ENCODE measurements at regions not wholly inside any gene's neighbourhood (a gene's known extent, or its start where the extent isn't known, plus 50 kb on each side); places are given as distances from the start of the nearest gene placed in this dataset.
"Not testable (repeated sequence)": the region's sequence is repeated elsewhere in the genome, so short reads cannot be mapped to it uniquely, and the experiment has no call there.

- H3K36me3 ChIP-seq: no peaks in the 10 kb centered on the region
- H3K27me3 ChIP-seq (replicated peaks in 1 of 7): peaks cover 0 to 80% (median 5%) of the 10 kb centered on the region in 7 donors
- H3K4me3 ChIP-seq: no peak overlapping the region
- H3K4me1 ChIP-seq: no peaks in the 10 kb centered on the region
- H3K9me3 ChIP-seq: no peaks in the 10 kb centered on the region
- peak; percentile 34 for DNase-seq
- TF ChIP-seq CTCF (IDR thresholded peaks at IDR 0.05 in 8 of 11, conservative IDR thresholded peaks at IDR 0.05 in 3 of 11): no peak
- no peak for TF ChIP-seq POLR2AphosphoS5 (IDR thresholded peaks at IDR 0.05)
- no peak for TF ChIP-seq POLR2A (IDR thresholded peaks at IDR 0.05)
- WGBS, 5 donors: 68 to 81% (median 78%) methylated on average over 10 of the region's 10 CpGs
- H3K27ac ChIP-seq: no peak overlapping the region
- intact Hi-C loops (cut with DNase I; ENCODE audit: low total_unique reads): no loop called here
Measured at GRCh38 chr3:127412578-127413317, 124.9 kb upstream of the PRR20G start.

DNA sequence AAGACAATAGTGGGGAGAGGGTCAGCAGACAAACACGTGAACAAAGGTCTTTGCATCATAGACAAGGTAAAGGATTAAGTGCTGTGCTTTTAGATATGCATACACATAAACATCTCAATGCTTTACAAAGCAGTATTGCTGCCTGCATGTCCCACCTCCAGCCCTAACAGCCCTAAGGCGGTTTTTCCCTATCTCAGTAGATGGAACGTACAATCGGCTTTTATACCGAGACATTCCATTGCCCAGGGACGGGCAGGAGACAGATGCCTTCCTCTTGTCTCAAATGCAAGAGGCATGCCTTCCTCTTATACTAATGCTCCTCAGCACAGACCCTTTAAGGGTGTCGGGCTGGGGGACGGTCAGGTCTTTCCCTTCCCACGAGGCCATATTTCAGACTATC is 124.0 kb upstream of the PRR20G start:
- not testable (repeated sequence) for DNase-seq

GRCh38 chr3:127411083-127411727 is 123.4 kb upstream of the PRR20G start:
- intact Hi-C loops (cut with DNase I; ENCODE audit: low total_unique reads): no loop called here
- Histone ChIP-seq H3K4me1 (no peaks in the 10 kb centered on the region), H3K4me3 (no peak overlapping the region), H3K9me3 (no peaks in the 10 kb centered on the region), H3K27ac (no peak overlapping the region), H3K27me3 (replicated peaks in 1 of 7) (peaks cover 0 to 81% (median 5%) of the 10 kb centered on the region in 7 donors), H3K36me3 (no peaks in the 10 kb centered on the region)
- TF ChIP-seq CTCF (IDR thresholded peaks at IDR 0.05 in 8 of 11, conservative IDR thresholded peaks at IDR 0.05 in 3 of 11) (no peak), POLR2A (IDR thresholded peaks at IDR 0.05) (no peak), POLR2AphosphoS5 (IDR thresholded peaks at IDR 0.05) (no peak)
- peak; percentile 48 for DNase-seq
- 56 to 80% (median 64%) methylated on average over 4 of the region's 4 CpGs for WGBS, 5 donors

More for the DNA sequence above, 124.0 kb upstream of the PRR20G start:
- H3K9me3 ChIP-seq; intact Hi-C loops (cut with DNase I; ENCODE audit: low total_unique reads); H3K27ac ChIP-seq; H3K4me3 ChIP-seq; H3K4me1 ChIP-seq; H3K36me3 ChIP-seq: not testable (repeated sequence)
- 46 to 64% (median 60%) methylated on average over 6 to 8 of the region's 9 CpGs for WGBS, 5 donors
- peaks cover 0 to 77% (median 5%) of the 10 kb centered on the region in 7 donors for H3K27me3 ChIP-seq (replicated peaks in 1 of 7)

GRCh38 chr3:127410678-127411077 is 122.8 kb upstream of the PRR20G start:
- Histone ChIP-seq H3K4me1 (no peaks in the 10 kb centered on the region), H3K9me3 (no peaks in the 10 kb centered on the region), H3K27ac (no peak overlapping the region), H3K36me3 (no peaks in the 10 kb centered on the region), H3K27me3 (replicated peaks in 1 of 7) (peaks cover 0 to 84% (median 5%) of the 10 kb centered on the region in 7 donors), H3K4me3 (no peak overlapping the region)
- DNase-seq: peak; percentile 63
- TF ChIP-seq POLR2AphosphoS5 (IDR thresholded peaks at IDR 0.05) (no peak), POLR2A (IDR thresholded peaks at IDR 0.05) (no peak), CTCF (IDR thresholded peaks at IDR 0.05 in 8 of 11, conservative IDR thresholded peaks at IDR 0.05 in 3 of 11) (no peak)
- intact Hi-C loops (cut with DNase I; ENCODE audit: low total_unique reads): no loop called here
- 80 to 93% (median 84%) methylated on average over 7 of the region's 7 CpGs for WGBS, 5 donors
